IMR-90 (cell line): ENCODE measurements at regions not wholly inside any gene's neighbourhood (a gene's known extent, or its start where the extent isn't known, plus 50 kb on each side); places are given as distances from the start of the nearest gene placed in this dataset.

ENCODE experiments used
- ATAC-seq: fragments of 200-7000 bp; cut with Tn5 transposase; 2 replicates; pipeline ENCODE4 v1.9.1; 2020; ENCODE audit warnings: low read depth, mild to moderate bottlenecking, moderate library complexity
- BruUV-seq: library from RNA; stranded (reverse); fragments of 400-500 nt; replicated peaks from 2 replicates; lab custom pipeline; 2021; lab: Mats Ljungman, UMichigan
- CTCF ChIA-PET: fragments of 300-600 bp; formaldehyde crosslinking; extraction: SDS; loops from one replicate; lab custom pipeline; 2021; ENCODE audit warnings: antibody characterized with exemption; lab: Yijun Ruan, JAX
- POLR2A ChIA-PET: fragments of 300-600 bp; sonication (Branson Sonifier 250); formaldehyde crosslinking; loops from one replicate; lab custom pipeline; 2022; ENCODE audit warnings: antibody characterized with exemption; ENCODE audit not compliant: unreplicated experiment; lab: Charles Lee
- DNase-seq: peaks from one replicate; pipeline ENCODE4 v3.0.0; 2013
- H2AFZ ChIP-seq: replicated peaks from 2 replicates; pipeline ENCODE3; 2013; ENCODE audit warnings: low read length, mild to moderate bottlenecking; ENCODE audit not compliant: poor library complexity
- H2AK5ac ChIP-seq: 2 replicates; pipeline ENCODE4 v1.6.1; 2013; ENCODE audit warnings: low read depth, low read length, inconsistent platforms
- H2AK9ac ChIP-seq: replicated peaks from 2 replicates; pipeline ENCODE3; 2013; ENCODE audit warnings: mild to moderate bottlenecking, low read depth, low read length, moderate library complexity; ENCODE audit not compliant: poor library complexity
- H2BK120ac ChIP-seq: 2 replicates; pipeline ENCODE4 v1.6.1; 2013; ENCODE audit warnings: low read depth, low read length, inconsistent platforms
- H2BK15ac ChIP-seq: 3 replicates; pipeline ENCODE4 v1.6.1; 2013; ENCODE audit warnings: low read depth, low read length, inconsistent platforms
- H2BK20ac ChIP-seq: 2 replicates; pipeline ENCODE4 v1.6.1; 2013; ENCODE audit warnings: low read depth, mild to moderate bottlenecking, inconsistent platforms, low read length, moderate library complexity
- H2BK5ac ChIP-seq: 2 replicates; pipeline ENCODE4 v1.6.1; 2013; ENCODE audit warnings: mild to moderate bottlenecking, low read depth, low read length, inconsistent platforms; ENCODE audit not compliant: poor library complexity, severe bottlenecking
- H3K14ac ChIP-seq: replicated peaks from 2 replicates; pipeline ENCODE4 v1.6.1; 2013; ENCODE audit warnings: low read depth, low read length, inconsistent platforms
- H3K18ac ChIP-seq: 2 replicates; pipeline ENCODE4 v1.6.1; 2013; ENCODE audit warnings: low read depth, low read length, control low read depth
- H3K23ac ChIP-seq: 2 replicates; pipeline ENCODE4 v1.6.1; 2013; ENCODE audit warnings: low read depth, low read length, inconsistent platforms
- H3K27ac ChIP-seq: 2 replicates; pipeline ENCODE4 v1.5.1; 2013; ENCODE audit warnings: mild to moderate bottlenecking, control low read depth, low read length; ENCODE audit not compliant: insufficient read depth
- H3K27me3 ChIP-seq: 2 replicates; pipeline ENCODE4 v1.6.1; 2013; ENCODE audit warnings: low read length; ENCODE audit not compliant: control insufficient read depth, insufficient read depth
- H3K36me3 ChIP-seq: 2 replicates; pipeline ENCODE4 v1.6.1; 2013; ENCODE audit warnings: low read length, mixed read lengths; ENCODE audit not compliant: control insufficient read depth, insufficient read depth
- H3K4ac ChIP-seq: 2 replicates; pipeline ENCODE4 v1.6.1; 2013; ENCODE audit warnings: low read depth, low read length, inconsistent platforms
- H3K4me1 ChIP-seq: 2 replicates; pipeline ENCODE4 v1.6.1; 2013; ENCODE audit warnings: low read length, mixed read lengths; ENCODE audit not compliant: control insufficient read depth, insufficient read depth
- H3K4me2 ChIP-seq: 2 replicates; pipeline ENCODE4 v1.6.1; 2013; ENCODE audit warnings: low read depth, mild to moderate bottlenecking, control low read depth, low read length, moderate library complexity
- H3K4me3 ChIP-seq: 2 replicates; pipeline ENCODE4 v1.5.1; 2013; ENCODE audit warnings: low read depth, mild to moderate bottlenecking, control low read depth, low read length, moderate library complexity; ENCODE audit not compliant: insufficient read depth
- H3K56ac ChIP-seq: 2 replicates; pipeline ENCODE4 v1.6.1; 2013; ENCODE audit warnings: low read length, inconsistent platforms; ENCODE audit not compliant: insufficient read depth; ENCODE audit errors: extremely low read depth
- H3K79me1 ChIP-seq, 2 experiments: 2 replicates each; pipeline ENCODE4 v1.6.1; 2013; ENCODE audit warnings: low read length in 2 of 2, inconsistent platforms in 1 of 2, low read depth in 1 of 2
- H3K9ac ChIP-seq: 2 replicates; pipeline ENCODE4 v1.6.1; 2013; ENCODE audit warnings: low read depth, low read length, control low read depth
- H3K9me1 ChIP-seq: 2 replicates; pipeline ENCODE4 v1.6.1; 2013; ENCODE audit warnings: low read length, inconsistent platforms; ENCODE audit not compliant: insufficient read depth
- H3K9me3 ChIP-seq: 2 replicates; pipeline ENCODE4 v1.6.1; 2013; ENCODE audit warnings: low read length; ENCODE audit not compliant: control insufficient read depth, insufficient read depth
- H4K20me1 ChIP-seq: 2 replicates; pipeline ENCODE4 v1.6.1; 2013; ENCODE audit warnings: low read length, inconsistent platforms; ENCODE audit not compliant: insufficient read depth
- H4K5ac ChIP-seq: 2 replicates; pipeline ENCODE4 v1.6.1; 2013; ENCODE audit warnings: mild to moderate bottlenecking, low read depth, low read length, control low read depth
- H4K8ac ChIP-seq, 2 experiments: 2 replicates each; pipeline ENCODE4 v1.6.1; 2013; ENCODE audit warnings: low read depth in 2 of 2, low read length in 2 of 2, control low read depth in 1 of 2, inconsistent platforms in 1 of 2
- H4K91ac ChIP-seq: 2 replicates; pipeline ENCODE4 v1.6.1; 2013; ENCODE audit warnings: low read depth, low read length, inconsistent platforms; ENCODE audit not compliant: insufficient read depth
- ELK1 ChIP-seq: fragments of 150-350 bp; IDR thresholded peaks from 2 replicates; pipeline ENCODE4 v1.6.1; 2016; ENCODE audit warnings: low read depth, mild to moderate bottlenecking, low read length, moderate library complexity, borderline replicate concordance
- POLR2A ChIP-seq: IDR thresholded peaks from 2 replicates; pipeline ENCODE4 v1.6.1; 2012; ENCODE audit warnings: mild to moderate bottlenecking, low read depth, low read length
- USF2 ChIP-seq: fragments of 150-350 bp; IDR thresholded peaks from 2 replicates; pipeline ENCODE4 v1.6.1; 2017; ENCODE audit warnings: mild to moderate bottlenecking, antibody characterized with exemption, low read length, low read depth
- WGBS, 2 experiments: methylation state at CpG; one replicate each; pipeline versions ENCODE4 v1.1.5 to v1.1.7; 2013; ENCODE audit warnings: missing lambda C conversion rate in 2 of 2; ENCODE audit not compliant: insufficient read length in 1 of 2; ENCODE audit errors: extremely low coverage in 2 of 2; 5-methylcytosine and 5-hydroxymethylcytosine counted together
- dilution Hi-C: fragments of 300-500 bp; cut with HindIII; formaldehyde crosslinking; loops from one replicate; pipeline ENCODE4 v1.14.3; 2018; ENCODE audit warnings: low sequenced_read_pairs; ENCODE audit not compliant: unreplicated experiment
- in situ Hi-C: fragments of 300-500 bp; cut with MboI; formaldehyde crosslinking; loops from 3 replicates; pipeline ENCODE4 v1.14.3; 2019; ENCODE audit warnings: low sequenced_read_pairs, inconsistent platforms, mixed read lengths
- intact Hi-C: fragments of 100-400 bp; cut with micrococcal nuclease; formaldehyde crosslinking; loops from 2 replicates; pipeline ENCODE4 v1.10.0; 2022

- Histone ChIP-seq H4K5ac (no peak overlapping the region), H3K23ac (no peak overlapping the region), H3K9ac (no peak overlapping the region), H4K8ac (no peak overlapping the region), H3K18ac (no peak overlapping the region), H3K27ac (no peak overlapping the region), H2BK15ac (no peak overlapping the region), H4K91ac (no peak overlapping the region), H2AFZ (no peak overlapping the region), H3K4me2 (no peak overlapping the region), H3K4me1 (no peaks in the 10 kb centered on the region), H3K56ac (no peak overlapping the region), H2BK5ac (no peak overlapping the region), H2AK5ac (no peak overlapping the region), H3K27me3 (peaks cover 3% of the 10 kb centered on the region; the same call in 1 of the 2 replicates), H2BK20ac (no peak overlapping the region), H3K36me3 (no peaks in the 10 kb centered on the region), H3K4me3 (no peak overlapping the region), H2BK120ac (no peak overlapping the region), H3K4ac (no peak overlapping the region), H4K20me1 (no peaks in the 10 kb centered on the region), H3K9me1 (no peaks in the 10 kb centered on the region), H3K14ac (no peak overlapping the region), H3K79me1 (no peaks in the 10 kb centered on the region), H3K9me3 (peaks cover 13% of the 10 kb centered on the region), H2AK9ac (no peak overlapping the region)
- ATAC-seq (no peak), DNase-seq (no peak)
- POLR2A ChIA-PET = no interaction called here
- dilution Hi-C loops = no loop called here
- CTCF ChIA-PET = no interaction called here
- intact Hi-C loops = no loop called here
- WGBS, 2 experiments = 62% methylated on average over 5 of the region's 11 CpGs; no CpG with 5 or more reads in 1 of the 2 experiments
- in situ Hi-C loops = no loop called here
- BruUV-seq = no TSS peak
- TF ChIP-seq POLR2A (no peak), ELK1 (no peak), USF2 (no peak)
Measured at GRCh38 chr7:157471259-157472125, 134.7 kb downstream of the DNAJB6 start.
